ENCODE measurements at regions not wholly inside any gene's neighbourhood (a gene's known extent, or its start where the extent isn't known, plus 50 kb on each side); places are given as distances from the start of the nearest gene placed in this dataset.

GRCh38 chr1:61597601-61598000, 127.3 kb downstream of the TM2D1 start:
- no peak overlapping the region for H3K4me2 ChIP-seq (ENCODE audit: low read depth, low read length)
- ChIA-PET CTCF (ENCODE audit: low intra/inter-chr PET ratio, low total read pairs) (no interaction called here), POLR2A (no interaction called here)

GRCh38 chr1:61593331-61593730, 131.6 kb downstream of the TM2D1 start:
- Histone ChIP-seq H3K9me3 (ENCODE audit: low read length) (no peaks in the 10 kb centered on the region), H3K4me2 (ENCODE audit: low read depth, low read length) (no peak overlapping the region), H2AFZ (ENCODE audit: low read length) (no peak overlapping the region), H3K36me3 (replicated peaks in 1 of 2; ENCODE audit: control insufficient read depth in 1 of 2, insufficient read depth in 2 of 2, low read length in 2 of 2) (no peaks in the 10 kb centered on the region), H3K4me3 (replicated peaks in 1 of 3; ENCODE audit: insufficient read depth in 1 of 3, low read depth in 2 of 3, low read length in 3 of 3) (no peak overlapping the region), H4K20me1 (ENCODE audit: insufficient read depth, low read length) (no peaks in the 10 kb centered on the region), H3K27me3 (ENCODE audit: control insufficient read depth in 1 of 2, insufficient read depth in 2 of 2, low read length in 2 of 2) (no peaks in the 10 kb centered on the region; a peak in 3 of 5 replicates), H3K9ac (ENCODE audit: insufficient read depth, low read depth, low read length) (no peak overlapping the region), H3K79me2 (ENCODE audit: insufficient read depth, low read length) (no peaks in the 10 kb centered on the region), H3K27ac (ENCODE audit: extremely low read length, insufficient read depth, low read length) (no peak overlapping the region), H3K4me1 (ENCODE audit: insufficient read depth, low read length) (no peaks in the 10 kb centered on the region)
- BruUV-seq (replicated peaks) = no TSS peak
- no peak for DNase-seq (ENCODE audit: low spot score)
- no peak for ATAC-seq
- POLR2A ChIA-PET = no interaction called here
- no peak for FAIRE-seq
- WGBS (ENCODE audit: low lambda C conversion rate) = 67% methylated on average over 4 of the region's 4 CpGs
- CTCF ChIA-PET (ENCODE audit: low intra/inter-chr PET ratio, low total read pairs) = no interaction called here
- intact Hi-C loops (cut with micrococcal nuclease; ENCODE audit: unreplicated experiment) = no loop called here
- in situ Hi-C loops (cut with HindIII; ENCODE audit: extremely low pct_ligation_motif_present, low pct_unique_long_range_greater_than_20kb) = no loop called here
- TF ChIP-seq MEIS2 (CRISPR knock-in tag; IDR thresholded peaks at IDR 0.05) = no peak
- TF ChIP-seq ZNF501 (CRISPR knock-in tag; IDR thresholded peaks at IDR 0.05) = no peak
- no peak for TF ChIP-seq RORA (CRISPR knock-in tag; IDR thresholded peaks at IDR 0.05)
- TF ChIP-seq FOSL2 (CRISPR knock-in tag; IDR thresholded peaks at IDR 0.05) = no peak
- no peak for TF ChIP-seq GATAD1 (CRISPR knock-in tag; IDR thresholded peaks at IDR 0.05)
- TF ChIP-seq ZGPAT (CRISPR knock-in tag; IDR thresholded peaks at IDR 0.05) = no peak
- TF ChIP-seq POGZ (CRISPR knock-in tag; IDR thresholded peaks at IDR 0.05) = no peak
- TF ChIP-seq ZFP82 (CRISPR knock-in tag; IDR thresholded peaks at IDR 0.05; ENCODE audit: borderline replicate concordance) = no peak
- TF ChIP-seq ZFP36 (IDR thresholded peaks at IDR 0.05; ENCODE audit: borderline replicate concordance, low read depth, low read length, partially characterized antibody) = no peak
- no peak for TF ChIP-seq ZBTB14 (CRISPR knock-in tag; IDR thresholded peaks at IDR 0.05)
- TF ChIP-seq YY1 (IDR thresholded peaks at IDR 0.05; ENCODE audit: insufficient read depth, insufficient replicate concordance, low read depth, low read length) = no peak
- TF ChIP-seq, protein P1, sequence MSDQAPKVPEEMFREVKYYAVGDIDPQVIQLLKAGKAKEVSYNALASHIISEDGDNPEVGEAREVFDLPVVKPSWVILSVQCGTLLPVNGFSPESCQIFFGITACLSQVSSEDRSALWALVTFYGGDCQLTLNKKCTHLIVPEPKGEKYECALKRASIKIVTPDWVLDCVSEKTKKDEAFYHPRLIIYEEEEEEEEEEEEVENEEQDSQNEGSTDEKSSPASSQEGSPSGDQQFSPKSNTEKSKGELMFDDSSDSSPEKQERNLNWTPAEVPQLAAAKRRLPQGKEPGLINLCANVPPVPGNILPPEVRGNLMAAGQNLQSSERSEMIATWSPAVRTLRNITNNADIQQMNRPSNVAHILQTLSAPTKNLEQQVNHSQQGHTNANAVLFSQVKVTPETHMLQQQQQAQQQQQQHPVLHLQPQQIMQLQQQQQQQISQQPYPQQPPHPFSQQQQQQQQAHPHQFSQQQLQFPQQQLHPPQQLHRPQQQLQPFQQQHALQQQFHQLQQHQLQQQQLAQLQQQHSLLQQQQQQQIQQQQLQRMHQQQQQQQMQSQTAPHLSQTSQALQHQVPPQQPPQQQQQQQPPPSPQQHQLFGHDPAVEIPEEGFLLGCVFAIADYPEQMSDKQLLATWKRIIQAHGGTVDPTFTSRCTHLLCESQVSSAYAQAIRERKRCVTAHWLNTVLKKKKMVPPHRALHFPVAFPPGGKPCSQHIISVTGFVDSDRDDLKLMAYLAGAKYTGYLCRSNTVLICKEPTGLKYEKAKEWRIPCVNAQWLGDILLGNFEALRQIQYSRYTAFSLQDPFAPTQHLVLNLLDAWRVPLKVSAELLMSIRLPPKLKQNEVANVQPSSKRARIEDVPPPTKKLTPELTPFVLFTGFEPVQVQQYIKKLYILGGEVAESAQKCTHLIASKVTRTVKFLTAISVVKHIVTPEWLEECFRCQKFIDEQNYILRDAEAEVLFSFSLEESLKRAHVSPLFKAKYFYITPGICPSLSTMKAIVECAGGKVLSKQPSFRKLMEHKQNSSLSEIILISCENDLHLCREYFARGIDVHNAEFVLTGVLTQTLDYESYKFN (CRISPR knock-in tag; conservative IDR thresholded peaks at IDR 0.05) = no peak

More at GRCh38 chr1:61597601-61598000, 127.3 kb downstream of the TM2D1 start:
- DNase-seq (ENCODE audit: low spot score) = no peak
- H3K9me3 ChIP-seq (ENCODE audit: low read length) = no peaks in the 10 kb centered on the region
- no peaks in the 10 kb centered on the region for H3K4me1 ChIP-seq (ENCODE audit: insufficient read depth, low read length)
- TF ChIP-seq ZNF788 (CRISPR knock-in tag; IDR thresholded peaks at IDR 0.05; ENCODE audit: borderline replicate concordance) (no peak), KAT7 (CRISPR knock-in tag; IDR thresholded peaks at IDR 0.05; ENCODE audit: borderline replicate concordance) (no peak), HIVEP1 (CRISPR knock-in tag; IDR thresholded peaks at IDR 0.05) (no peak)
- H3K27ac ChIP-seq (ENCODE audit: extremely low read length, insufficient read depth, low read length) = no peak overlapping the region
- intact Hi-C loops (cut with micrococcal nuclease; ENCODE audit: unreplicated experiment) = no loop called here
- in situ Hi-C loops (cut with HindIII; ENCODE audit: extremely low pct_ligation_motif_present, low pct_unique_long_range_greater_than_20kb) = no loop called here
- ATAC-seq = no peak
- no peaks in the 10 kb centered on the region for H3K36me3 ChIP-seq (replicated peaks in 1 of 2; ENCODE audit: control insufficient read depth in 1 of 2, insufficient read depth in 2 of 2, low read length in 2 of 2)
- no peaks in the 10 kb centered on the region; a peak in 1 of 5 replicates for H3K27me3 ChIP-seq (ENCODE audit: control insufficient read depth in 1 of 2, insufficient read depth in 2 of 2, low read length in 2 of 2)
- no peak for FAIRE-seq
- no peak overlapping the region for H2AFZ ChIP-seq (ENCODE audit: low read length)
- H4K20me1 ChIP-seq (ENCODE audit: insufficient read depth, low read length) = no peaks in the 10 kb centered on the region
- no TSS peak for BruUV-seq (replicated peaks)
- H3K4me3 ChIP-seq (replicated peaks in 1 of 3; ENCODE audit: insufficient read depth in 1 of 3, low read depth in 2 of 3, low read length in 3 of 3) = no peak overlapping the region
- no peak overlapping the region for H3K9ac ChIP-seq (ENCODE audit: insufficient read depth, low read depth, low read length)
- 64% methylated on average over 2 of the region's 2 CpGs for WGBS (ENCODE audit: low lambda C conversion rate)
- no peaks in the 10 kb centered on the region for H3K79me2 ChIP-seq (ENCODE audit: insufficient read depth, low read length)

Measured in HepG2 (cell line).